HG03575 (cell line): ENCODE measurements at regions not wholly inside any gene's neighbourhood (a gene's known extent, or its start where the extent isn't known, plus 50 kb on each side); places are given as distances from the start of the nearest gene placed in this dataset.

Experiments used
- ATAC-seq: cut with Tn5 transposase; IDR thresholded peaks from one replicate; pipeline ENCODE4 v1.9.1; 2021; ENCODE audit not compliant: unreplicated experiment, insufficient number of reproducible peaks, low FRiP score; ENCODE audit errors: extremely low read depth

DNA sequence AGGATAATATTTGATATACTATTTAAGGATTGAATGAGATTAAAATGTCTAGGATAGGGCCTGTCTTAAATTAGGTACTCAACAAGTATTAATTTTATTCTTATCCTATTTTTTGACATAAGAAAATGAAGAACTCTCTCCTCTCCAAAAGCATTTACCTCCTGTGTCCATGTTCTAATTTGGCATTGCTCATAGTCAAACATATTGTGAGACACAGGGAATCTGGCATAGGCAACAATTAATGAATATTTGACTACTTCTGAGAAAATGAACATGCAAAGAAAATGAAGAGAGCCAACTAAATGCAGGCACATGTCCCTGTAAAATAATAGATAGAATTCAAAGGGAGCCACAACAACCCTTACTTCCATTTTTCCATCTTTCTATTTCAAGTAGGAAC is 198.5 kb upstream of the C11orf87 start:
- no peak for ATAC-seq

DNA sequence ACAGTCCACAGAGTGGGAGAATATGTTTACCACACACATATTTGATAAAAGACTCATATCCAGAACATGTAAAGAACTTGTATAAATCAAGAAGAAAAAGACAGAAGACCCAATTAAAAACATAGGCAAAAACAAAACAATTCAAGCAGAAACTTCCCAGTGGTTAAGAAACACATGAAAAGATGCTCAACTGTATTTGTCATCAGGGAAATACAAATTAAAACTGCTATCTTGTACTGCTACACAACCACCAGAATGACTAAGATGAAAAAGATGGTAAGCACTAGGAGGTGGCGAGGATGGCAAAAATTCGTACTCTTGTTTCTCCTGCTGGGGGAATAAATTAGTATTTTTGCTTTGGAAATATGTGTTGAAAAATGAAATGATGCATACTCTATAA is 192.3 kb upstream of the C11orf87 start:
- no peak for ATAC-seq

DNA sequence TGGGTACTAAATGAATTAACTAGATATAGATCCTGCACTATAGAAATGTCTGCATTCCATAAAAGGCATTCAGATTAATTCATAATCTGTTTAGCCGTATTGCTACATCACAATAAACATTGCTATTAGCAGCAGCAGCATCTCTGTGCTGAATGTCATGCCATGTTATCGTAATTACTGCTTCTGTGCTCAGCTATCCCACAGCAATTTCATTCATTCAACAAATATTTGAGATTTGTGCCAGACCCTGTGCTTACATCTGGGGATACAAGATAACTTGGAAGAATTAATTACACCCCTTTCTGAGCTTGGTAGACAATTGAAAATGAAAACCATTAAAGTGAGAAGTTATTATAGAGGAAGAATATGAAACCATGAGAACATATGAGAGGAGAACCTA is 185.8 kb upstream of the C11orf87 start:
- ATAC-seq: no peak

DNA sequence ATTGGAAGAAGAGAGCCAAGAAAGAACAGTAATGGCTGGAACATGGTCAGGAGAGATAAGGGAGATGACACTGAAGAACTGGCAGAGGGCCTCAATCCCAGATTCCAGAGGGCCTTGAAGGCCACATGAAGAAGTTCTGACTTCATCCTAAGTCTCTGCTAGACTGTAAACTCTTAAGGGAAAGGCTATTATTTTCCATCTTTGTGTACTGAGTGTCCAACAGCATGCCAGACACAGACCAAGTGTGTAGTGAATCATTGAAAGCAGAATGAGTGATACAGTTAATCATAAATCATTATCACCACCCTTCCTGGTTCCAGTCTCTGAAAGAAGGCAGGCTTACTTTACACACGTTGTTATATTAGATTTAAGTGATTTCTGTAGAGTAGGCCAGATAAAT is 185.3 kb upstream of the C11orf87 start:
- ATAC-seq: no peak

DNA sequence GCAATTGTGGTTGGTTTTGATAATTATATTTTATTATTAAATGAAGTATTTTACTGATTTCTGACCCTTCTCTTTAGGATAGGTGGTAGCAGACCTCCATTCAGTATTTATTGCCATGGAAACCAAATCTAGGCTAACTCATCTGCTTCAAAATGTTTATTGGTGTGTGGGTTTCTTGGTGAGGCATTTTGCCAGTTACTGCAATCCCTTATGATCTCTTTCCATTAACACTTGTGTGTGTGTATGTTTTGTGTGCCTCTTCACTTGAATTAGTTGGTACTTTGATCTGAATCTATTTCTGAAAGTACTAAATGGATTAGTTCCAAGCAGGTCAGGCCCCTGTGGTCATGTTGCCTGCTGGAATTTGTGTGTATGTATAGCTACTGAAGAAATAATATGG is 184.4 kb upstream of the C11orf87 start:
- no peak for ATAC-seq

DNA sequence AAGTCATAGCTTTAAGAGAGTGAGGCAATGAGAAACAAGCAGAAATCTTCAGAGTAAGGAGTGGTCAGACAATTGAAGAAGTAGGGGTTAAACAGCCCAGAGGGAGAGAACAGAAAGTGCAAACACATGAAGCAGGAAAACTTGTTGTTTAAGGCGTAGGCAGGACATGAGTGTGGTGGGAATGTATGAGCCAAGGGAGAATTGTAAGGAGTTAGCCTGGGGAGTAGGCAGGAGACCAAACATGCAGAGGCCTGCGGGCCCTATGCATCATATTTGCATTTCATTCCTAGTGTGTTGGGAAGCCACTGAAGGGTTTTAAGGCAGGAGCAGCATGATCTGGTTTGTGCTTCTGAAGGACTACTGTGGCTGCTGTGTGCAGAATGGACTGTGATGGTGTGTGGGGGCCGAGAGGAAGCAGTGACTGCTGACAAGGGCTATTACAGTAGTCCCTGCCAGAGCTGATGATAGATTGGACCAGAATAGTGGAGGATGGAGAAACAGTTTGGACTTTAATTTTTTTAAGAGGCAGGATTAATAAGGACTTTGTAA is 179.9 kb upstream of the C11orf87 start:
- ATAC-seq: no peak

DNA sequence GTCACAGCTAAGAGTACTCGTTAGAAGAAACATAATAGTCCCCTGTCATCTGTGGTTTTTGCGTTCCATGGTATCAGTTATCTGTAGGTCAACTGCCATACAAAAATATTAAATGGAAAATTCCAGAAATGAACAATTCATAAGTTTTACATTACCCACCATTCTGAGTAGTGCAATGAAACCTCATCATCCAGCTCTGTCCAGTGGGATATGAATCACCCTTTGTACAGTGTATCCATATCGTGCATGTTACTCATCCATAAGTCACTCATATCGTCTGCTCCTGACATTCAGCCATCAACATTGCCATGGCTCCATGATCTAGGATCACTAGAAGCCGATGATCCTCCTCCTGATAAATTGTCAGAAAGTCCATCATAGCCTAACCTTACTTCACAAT is 174.9 kb upstream of the C11orf87 start:
- no peak for ATAC-seq

DNA sequence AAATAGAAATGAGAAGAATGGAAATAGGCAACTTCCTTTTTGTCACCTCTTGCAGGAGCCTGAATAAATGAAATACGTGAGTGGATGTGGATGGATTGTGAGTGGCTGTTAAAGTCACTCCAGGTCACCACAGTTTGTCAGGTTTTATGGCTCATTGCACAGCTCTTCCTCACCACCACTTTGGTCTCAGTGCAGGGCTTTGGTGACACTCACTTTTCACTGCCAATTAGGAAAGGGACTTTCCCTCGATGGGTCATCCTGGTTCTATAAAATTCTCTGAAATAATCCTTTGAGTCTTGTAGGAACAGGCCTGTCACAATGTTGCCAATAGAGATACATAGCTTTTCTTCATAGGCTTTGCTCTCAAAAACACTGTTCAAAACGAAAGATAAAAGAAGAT is 172.4 kb upstream of the C11orf87 start:
- no peak for ATAC-seq

DNA sequence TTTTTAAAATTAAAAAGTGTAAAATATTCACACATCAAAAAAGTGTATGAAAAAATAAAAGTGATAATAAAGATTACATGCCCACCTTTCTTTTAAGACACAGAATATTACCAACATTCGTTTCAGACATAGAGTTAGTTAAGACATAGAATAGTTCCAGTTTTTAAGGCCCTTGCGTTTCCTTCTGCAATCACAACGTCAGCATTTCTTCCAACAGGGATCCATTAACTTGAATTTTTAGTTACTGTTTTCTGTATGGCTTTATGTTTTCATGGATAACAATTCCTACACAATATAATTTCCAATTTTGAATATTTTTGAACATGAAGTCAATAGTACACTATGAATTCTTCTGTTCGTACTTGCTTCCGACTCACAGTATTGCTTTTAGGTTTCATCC is 170.8 kb upstream of the C11orf87 start:
- ATAC-seq: no peak

DNA sequence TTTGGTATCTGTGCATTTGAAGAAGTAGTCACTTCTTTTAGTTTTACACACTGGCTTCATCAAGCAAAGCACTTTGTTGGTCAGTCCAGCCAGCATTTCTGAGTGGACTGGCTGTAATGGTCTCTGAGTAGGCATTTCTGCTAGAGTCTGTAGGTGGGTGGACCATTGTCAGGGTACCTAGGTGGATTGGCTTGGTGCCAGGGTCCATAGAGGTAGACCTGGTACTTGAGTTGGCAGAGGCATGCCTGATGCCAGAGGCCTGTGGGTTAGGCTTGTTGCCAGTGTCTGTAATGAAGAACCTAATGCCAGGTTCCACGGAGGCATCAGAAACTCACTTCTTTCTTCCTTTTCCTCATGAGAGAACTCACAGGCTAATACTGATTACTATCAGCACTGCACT is 157.9 kb upstream of the C11orf87 start:
- no peak for ATAC-seq

DNA sequence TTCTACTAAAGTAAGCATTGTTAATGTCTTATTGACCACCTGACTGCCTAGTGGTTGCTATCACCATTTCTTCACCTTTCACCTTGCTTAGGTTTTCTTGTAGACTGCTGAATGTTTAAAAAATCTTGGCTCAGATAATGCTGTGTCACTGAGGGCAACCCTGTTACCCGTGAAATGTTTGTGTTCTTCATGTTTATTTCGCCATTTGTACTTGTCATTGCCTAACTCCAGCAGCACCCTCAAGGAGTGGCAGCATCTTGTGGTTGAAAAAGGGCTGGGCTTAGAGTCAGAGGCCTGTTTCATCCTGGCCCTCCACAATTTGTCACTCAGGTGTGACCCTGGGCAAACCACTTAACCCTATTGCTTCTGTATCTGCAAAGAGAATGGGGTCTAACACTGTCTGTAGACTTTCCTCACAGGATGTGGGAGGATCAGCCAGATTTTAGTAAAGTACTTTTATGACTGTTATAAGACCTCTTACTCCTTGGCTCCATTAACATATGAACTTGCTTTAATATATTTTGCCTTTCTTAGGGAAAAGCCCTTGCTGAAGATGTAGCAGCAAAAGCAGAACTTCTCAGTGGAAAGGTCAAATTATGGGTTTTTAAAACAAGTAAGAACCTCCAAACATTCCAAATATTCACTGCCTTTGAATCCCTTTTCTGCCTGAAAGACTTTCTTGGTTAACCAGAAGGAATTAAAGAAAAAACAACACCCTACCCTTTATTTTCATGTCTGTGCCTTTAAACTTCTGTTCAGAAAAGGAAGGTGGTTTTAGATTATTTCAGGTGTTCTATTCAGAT is 154.5 kb upstream of the C11orf87 start:
- no peak for ATAC-seq

DNA sequence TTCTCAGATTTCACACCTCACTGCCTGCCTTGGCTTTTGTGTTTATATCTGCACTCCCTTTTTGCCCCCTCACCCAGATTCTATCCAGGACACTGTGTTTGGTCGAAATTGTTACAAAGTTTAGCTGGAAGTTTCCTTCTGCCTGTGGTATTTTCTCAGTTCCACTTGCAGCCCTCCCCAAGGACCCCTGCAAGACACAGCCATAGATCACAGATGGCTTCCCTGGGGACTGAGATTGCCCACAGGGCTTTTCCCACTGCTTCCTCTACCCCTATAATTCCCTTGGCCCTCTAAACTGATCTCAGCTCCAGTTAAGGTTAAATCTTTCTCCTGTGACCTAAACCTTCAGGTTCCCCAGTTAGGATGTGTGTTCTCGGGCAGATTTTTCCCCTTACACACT is 146.1 kb upstream of the C11orf87 start:
- no peak for ATAC-seq

DNA sequence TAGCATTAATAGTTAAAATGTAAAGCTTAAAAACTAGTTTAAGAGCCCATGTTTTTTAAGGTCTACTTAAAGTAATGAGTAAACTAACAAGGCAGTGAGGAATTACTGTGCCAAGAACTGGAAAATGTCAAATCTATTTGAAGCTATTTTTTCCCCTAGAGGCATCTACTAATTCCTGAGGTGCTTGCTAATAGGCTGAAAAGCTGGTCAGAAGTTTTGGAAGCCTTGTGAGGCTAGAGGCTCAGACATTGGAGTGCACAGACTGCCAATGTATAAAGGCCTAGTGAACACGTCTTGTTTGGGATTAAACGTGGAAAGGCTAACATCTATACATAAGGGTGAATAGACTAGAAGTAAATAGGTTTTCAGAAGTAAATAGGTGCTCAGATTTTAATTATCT is 136.5 kb upstream of the C11orf87 start:
- ATAC-seq: no peak

DNA sequence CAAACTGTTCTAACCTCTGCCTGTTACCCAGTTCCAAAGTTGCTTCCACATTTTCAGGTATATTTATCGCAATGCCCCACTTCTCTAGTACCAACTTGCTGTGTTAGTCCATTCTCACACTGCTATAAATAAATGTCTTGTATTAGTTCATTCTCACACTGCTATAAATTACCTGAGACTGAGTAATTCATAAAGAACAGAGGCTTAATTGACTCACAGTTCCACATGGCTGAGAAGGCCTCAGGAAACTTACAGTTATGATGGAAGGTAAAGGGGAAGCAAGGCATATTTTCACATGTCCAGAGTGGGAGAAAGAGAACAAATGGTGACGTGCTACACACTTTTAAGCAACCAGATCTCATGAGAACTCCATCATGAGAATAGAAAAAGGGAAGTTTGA is 130.4 kb upstream of the C11orf87 start:
- no peak for ATAC-seq

DNA sequence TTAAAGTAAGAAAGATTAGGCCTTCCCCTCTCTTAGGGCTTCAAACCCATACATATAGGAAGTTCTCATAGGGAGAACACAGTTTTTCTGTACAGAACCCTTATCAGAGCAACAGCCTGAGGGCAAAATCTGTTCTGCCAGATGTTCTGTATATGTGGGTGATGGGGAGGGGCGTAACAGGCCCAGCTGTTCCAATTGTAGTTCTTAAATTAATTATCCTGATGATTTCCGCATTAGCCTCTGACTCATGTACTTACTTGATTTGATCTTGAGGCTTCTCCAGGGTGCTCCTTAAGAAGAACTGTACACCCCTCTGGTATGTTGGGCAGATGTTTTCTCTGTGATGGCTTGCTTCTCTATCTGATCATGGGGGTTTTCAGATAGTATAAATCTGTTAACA is 123.1 kb upstream of the C11orf87 start:
- ATAC-seq: no peak

DNA sequence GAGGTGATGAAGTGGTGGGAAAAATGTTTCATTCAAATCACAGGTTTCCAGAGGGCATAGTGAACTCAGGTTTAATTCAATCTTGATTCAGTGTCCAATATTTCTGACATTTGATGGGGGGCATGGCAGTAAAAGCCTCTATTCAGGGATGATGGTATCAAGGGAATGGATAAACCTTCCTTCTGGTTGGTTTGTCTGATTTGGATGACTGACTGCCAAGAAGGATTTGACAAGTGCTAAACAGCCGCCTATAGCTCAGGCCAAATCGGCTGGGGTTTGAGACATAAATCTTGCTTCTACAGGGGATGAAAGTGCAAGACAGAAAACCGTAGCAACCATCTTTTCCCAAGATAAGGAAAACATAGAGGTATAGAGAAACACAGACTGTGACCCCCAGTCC is 121.8 kb upstream of the C11orf87 start:
- no peak for ATAC-seq

DNA sequence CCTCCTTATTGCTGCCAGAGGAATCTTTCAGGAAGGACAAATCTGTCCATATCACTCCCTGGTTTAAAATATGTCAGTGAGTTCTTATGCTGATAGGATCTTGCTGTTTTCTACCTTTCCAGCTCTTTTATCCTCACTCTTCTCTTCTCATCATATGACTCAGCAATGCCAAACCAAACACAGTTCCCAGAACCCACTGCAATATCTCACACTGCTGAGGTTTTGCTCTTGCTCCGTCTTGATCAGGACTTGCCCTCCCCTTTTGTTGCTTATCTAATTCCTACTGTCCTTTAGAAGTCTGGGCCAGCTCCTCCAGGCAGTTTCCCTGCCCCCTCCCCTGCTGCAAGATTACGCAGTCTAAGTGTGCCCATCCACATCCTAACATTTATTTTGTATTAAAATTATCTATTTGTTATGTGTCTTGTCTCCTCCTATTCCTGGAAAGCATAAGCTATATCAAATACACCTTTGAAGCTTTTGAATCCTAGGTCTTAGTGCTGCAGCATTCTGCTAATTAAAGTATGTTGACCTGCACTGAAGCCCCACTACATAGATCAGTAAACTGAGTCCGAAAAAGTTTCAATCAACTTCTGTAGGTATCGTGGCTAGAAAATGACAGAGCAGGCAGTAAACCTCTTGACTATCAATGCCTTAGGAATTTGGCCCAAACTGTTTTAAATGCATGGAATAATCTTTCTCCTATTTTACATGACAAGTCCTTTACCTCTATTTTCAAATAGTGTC is 119.2 kb upstream of the C11orf87 start:
- no peak for ATAC-seq

DNA sequence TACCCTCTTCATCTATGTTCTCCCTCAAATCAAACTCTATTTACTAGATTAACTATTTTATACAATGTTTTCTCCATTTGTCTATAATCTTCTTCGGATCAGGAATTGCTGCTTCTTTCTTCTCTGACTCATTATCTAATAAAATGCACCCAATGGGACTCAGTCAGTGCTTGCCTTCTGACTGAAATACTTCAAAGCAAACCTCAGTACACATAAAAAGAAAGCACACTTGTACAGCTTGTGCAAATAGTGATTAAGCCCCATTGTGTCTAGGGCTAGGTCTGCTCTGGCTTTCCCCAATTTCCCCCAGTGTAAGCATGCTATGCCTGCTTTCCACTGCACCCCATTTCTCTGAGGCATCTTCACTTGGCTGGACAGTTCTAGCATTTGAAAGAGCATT is 118.6 kb upstream of the C11orf87 start:
- ATAC-seq: no peak

DNA sequence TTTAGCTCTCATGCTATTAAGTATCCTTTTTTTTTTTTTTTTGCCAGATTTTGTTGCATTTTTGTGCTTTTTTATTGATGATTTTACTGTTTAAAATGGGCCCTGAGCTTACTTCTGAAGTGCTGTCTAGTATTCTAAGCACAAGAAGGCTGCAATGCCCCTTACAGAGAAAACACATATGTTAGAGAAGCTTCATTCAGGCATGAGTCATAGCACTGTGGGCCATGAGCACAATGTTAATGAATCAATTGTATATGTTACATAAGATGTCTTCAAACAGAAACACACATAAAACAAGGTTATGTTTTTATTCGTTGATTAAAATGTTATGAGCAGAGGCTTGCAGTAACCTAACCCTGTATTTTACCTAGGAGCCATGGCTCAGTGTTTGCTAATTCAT is 117.8 kb upstream of the C11orf87 start:
- ATAC-seq: no peak

DNA sequence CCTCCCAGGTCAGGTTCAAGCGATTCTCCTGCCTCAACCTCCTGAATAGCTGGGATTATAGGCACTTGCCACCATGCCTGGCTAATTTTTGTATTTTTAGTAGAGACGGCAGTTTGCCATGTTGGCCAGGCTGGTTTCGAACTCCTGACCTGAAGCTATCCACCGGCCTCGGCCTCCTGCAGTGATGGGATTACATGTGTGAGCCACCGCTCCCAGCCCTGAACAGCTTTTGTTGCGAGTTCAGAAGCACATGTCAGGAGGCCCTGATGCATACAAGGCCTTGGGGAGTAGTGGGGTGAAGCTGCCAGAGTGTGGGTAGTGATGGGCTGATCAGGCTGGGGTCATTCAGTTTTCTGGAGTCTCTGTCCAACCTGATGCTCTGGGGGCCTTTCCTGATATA is 117.0 kb upstream of the C11orf87 start:
- no peak for ATAC-seq
